H4 (cell line): ENCODE measurements at regions not wholly inside any gene's neighbourhood (a gene's known extent, or its start where the extent isn't known, plus 50 kb on each side); places are given as distances from the start of the nearest gene placed in this dataset.
"Not testable (repeated sequence)": the region's sequence is repeated elsewhere in the genome, so short reads cannot be mapped to it uniquely, and the experiment has no call there.

ENCODE experiments used
- DNase-seq: peaks from one replicate; pipeline ENCODE4 v3.0.0-alpha.2; 2015; ENCODE audit warnings: low spot score

DNA sequence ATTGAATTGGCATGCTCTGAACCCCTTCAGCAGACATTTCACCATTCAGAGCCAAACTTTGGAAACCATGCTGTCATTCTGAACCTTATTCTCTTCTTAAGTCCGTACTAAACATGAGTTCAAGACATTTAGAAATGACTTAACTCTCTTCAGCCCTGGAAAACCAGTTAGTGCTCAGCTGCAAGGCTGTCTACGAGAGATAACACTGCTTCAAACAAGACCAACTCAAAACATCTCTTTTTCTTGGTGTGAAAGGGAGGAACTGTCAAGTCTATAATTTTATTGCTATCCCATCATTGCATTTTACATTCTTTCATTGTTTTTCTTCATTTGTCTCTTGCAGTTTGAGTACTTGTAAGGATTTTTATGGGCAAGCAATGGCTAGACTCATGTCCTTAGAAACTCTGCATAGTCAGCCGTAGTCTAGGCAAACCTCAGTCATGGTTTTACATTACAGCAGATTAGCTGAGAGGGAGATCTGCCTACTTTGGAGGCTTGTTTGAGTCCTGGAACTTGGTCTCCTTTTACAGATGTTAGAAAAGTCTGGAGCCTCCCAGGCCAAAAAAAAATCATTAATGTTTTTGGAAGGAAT lies 120.6 kb upstream of the JADE1 start:
- no peak for DNase-seq

DNA sequence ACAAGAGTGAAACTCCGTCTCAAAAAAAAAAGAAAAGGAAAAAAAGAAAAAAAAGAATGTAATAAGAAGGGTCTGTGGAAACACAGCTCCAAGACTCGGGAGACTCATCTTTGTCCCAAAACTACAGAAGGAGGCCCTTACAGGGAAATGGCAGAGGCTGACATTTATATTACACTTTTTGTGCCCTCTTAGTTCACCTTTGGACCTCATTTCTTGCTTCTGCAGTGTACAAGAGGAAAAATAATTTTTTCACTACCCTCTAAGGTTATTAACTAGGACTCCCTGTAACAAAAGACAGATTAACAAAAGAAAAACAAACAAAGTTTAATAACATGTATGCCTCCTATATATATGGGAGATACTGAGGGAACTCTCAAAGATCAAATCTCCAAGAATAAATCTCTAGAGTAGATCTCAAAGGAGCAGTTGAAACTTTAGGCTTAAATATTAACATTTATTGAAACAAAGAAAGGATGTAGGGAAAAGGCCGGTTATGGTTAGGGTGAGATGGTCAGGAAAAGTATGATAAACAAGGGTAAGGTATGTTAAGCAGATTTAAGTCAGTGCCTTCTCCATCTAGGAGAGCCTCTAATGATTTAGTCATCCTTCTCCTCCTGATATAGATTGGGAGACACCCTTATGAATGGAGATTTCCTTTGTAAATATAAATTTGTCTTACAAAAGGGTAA lies 121.3 kb upstream of the JADE1 start:
- DNase-seq = no peak

DNA sequence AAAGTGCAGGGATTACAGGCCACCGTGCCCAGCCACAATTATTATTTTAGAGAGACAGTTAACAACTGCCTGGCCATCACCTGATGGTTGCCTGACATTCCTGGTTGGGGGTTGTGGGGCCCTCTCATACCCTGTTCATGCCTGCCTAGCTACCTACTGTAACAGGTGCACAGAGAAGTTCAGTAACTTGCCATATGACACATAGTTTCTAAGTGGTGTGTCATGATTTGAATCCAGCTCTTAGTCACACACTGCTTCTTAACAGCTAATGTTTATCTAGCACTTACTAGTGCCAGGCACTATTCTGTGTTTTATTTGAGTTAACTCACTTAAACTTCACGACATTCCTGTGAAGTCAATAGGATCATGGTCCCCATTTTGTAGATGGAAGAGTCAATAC lies 122.7 kb upstream of the JADE1 start:
- no peak for DNase-seq

DNA sequence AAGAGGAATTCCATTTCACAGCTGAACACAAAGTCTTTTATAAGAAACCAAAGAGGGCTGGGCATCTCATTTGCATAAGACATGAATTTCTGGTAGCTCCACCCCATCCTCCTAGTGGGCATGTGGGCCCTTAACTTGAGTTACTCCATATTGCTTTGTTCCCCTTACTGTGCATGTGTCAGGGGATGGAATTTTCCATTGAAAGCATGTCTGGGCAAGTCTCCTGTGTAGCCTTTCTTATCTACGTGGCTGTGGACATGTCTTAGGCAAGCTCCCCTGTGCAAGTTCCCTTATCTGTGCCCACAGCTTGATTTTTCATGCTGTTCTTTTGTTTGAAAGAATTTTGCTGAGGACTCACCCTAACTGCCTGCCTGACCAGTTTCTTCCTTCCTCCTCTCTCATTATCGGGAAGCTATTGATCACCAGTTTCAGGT lies 123.5 kb upstream of the JADE1 start:
- no peak for DNase-seq

DNA sequence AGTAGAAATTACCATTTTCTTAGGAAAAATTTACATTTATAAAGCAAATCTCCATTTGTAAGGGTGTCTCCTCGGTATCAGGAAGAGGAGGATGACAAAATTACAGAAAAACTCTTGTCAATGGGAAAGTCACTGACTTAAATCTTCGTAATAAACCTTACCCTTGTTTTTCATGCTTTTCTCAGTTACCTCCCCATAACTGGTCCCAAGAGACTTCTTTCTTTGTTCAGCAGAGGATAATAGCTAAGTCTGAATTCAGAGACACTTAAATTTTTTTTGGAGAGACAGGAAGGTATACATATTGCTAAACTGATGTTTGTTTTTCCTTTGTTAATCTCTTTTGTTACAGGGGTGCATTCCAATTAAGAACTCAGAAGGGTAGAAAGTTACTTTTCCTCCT lies 125.5 kb upstream of the JADE1 start:
- DNase-seq = no peak

DNA sequence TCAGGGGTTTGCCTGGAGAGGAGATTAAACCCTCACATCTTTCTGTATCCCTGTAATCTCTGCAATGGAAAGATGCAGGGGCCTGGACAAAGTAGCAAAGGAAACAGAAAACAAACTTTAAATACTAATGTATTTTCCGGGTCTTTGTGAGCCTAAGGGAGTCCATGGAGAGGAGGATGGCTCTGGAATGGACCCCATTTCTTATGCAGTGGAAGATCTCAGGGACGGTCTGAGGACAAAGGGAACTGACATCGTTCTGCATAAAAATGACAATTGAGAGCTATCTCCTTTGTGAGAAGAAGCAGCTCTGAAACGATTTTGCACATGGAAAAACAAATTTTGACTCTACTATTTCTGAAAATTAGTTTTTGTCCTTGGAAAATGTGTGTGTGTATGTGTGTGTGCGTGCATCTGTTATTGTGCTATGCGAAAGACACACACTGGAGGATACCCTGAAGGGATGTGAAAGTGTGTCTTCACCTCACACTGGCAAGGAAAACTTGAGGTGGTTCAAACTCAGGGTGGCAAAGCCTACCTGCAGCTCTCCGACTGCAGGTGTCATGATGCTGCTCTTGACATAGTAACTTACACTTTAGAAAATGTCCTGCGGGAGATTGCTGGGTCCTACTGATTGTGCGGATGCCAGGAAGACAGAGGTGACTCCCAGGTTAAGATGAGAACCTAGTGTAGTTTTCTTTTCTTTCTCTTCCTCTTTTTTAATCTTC lies 126.4 kb upstream of the JADE1 start:
- DNase-seq = no peak

DNA sequence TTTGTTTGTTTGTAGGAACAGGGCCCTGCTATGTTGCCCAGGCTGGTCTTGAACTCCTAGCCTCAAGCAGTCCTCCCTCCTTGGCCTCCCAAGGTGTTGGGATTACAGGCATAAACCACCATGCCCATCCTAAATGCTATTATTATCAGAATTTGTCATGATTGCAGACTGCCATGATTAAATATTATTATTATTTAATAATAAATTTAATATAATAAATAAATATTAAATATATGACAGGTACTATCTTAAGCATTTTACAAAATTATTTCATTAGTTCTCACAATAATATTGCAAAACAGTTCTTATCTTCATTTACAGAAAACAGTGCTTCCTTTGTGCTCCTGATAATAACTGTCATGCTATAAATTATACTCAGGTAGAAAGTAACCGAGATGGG lies 133.4 kb upstream of the JADE1 start:
- DNase-seq = no peak

DNA sequence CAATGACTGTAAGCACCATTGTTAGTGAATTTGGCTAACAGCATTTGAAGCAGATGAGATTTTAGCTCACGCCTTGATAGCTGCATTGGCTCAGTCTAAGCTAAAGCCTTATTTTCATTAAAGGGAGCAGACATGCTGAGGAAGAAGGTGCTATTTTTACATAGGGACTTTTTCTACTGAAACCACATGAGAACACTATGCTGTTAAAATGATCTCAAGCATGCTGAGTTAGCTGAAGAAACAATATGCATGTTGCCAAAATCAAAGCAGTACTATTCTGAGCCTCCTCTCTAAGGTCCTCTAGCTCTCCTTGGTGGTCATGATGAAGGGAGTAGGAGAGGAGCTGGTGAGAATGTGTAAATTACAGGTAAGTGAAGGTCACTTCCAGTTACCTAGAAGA lies 134.4 kb upstream of the JADE1 start:
- DNase-seq = no peak

DNA sequence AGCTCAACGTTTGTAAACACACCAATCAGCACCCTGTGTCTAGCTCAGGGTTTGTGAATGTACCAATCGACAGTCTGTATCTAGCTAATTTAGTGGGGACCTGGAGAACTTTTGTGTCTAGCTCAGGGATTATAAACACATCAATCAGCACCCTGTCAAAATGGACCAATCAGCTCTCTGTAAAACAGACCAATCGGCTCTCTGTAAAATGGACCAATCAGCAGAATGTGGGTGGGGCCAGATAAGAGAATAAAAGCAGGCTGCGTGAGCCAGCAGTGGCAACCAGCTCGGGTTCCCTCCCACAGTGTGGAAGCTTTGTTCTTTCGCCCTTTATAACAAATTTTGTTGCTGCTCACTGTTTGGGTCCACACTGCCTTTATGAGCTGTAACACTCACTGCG lies 136.3 kb upstream of the JADE1 start:
- DNase-seq = not testable (repeated sequence)

DNA sequence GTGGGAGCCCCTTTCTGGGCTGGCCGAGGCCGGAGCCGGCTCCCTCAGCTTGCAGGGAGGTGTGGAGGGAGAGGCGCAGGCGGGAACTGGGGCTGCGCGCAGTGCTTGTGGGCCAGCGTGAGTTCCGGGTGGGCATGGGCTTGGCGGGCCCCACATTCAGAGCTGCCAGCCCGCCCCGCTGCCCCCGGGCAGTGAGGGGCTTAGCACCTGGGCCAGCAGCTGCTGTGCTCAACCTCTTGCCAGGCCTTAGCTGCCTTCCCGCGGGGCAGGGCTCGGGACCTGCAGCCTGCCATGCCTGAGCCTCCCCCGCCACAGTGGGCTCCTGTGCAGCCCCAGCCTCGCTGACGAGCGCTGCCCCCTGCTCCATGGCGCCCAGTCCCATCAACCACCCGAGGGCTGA lies 136.9 kb upstream of the JADE1 start:
- DNase-seq = not testable (repeated sequence)

DNA sequence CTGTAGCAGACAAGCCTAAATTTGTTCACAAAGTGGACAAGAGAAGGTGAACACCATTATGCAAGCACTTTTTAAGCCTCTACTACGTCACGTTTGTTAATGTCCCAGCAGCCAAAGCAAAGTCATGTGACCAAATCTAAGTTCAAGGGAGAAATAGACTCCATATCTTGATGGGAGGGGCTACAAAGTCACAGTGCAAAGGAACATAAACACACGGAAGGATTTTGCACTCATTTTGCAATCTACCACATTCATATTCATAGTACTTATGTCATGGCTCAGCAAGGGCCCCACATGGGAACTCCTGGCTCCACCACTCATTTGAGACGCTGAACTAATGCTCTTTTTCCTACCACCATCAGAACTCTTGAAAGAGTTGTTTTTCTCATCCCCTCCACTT lies 139.0 kb upstream of the JADE1 start:
- no peak for DNase-seq

DNA sequence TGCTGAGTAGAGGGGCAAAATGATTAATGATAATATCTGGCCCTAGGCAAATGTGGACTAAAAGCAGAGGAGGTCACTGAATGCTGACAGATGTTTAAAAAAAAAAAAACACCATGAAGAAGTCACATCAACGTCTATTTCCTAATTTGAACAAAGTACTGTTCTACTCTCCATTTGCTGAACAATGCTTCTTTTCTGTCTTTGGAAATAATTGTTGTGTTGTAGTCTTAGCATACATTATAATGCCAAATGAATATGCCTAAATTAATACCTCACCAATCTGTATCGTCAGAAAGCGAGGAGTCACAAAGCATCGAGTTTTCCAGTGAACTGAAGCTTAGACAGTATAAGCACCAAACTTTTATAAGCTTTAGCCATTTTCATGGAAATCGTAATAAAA lies 140.9 kb upstream of the JADE1 start:
- no peak for DNase-seq

DNA sequence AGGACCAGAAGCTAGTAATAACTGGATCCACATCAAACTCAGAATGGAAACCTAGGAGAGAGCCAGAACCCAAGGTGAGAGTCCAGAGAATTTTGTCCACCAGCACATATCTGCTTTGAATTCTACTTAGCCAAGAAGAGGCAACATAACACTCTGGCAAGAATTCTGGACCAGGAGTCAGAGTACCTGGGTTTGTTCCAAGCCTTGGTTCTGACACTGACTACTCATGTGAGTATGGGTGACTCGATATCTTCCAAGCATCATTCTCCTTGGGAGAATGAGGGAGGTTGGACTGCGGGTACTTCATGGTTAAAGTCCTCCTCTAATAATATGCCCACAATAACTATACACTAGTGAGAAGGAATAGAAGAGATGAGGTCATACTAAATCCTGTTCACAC lies 144.0 kb upstream of the JADE1 start:
- DNase-seq = no peak

DNA sequence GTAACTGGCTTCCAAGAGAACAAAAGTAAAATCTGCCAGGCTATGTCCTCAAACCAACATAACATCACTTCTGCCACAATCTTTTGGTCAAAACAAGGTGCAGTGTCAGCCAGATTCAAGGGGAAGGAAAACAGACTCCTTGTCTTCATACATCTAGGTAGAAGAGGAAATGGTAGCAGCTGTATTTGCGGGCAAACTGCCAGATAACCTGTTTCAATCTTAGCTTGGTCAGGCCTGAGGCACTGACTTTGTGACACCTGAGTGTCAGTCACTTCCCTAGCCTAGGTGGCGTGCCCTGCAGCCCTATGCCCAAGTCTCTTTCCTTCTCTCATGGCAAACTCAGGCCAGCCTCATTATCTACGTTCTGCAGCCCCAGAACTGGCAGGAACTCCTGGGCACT lies 146.2 kb upstream of the JADE1 start:
- no peak for DNase-seq

DNA sequence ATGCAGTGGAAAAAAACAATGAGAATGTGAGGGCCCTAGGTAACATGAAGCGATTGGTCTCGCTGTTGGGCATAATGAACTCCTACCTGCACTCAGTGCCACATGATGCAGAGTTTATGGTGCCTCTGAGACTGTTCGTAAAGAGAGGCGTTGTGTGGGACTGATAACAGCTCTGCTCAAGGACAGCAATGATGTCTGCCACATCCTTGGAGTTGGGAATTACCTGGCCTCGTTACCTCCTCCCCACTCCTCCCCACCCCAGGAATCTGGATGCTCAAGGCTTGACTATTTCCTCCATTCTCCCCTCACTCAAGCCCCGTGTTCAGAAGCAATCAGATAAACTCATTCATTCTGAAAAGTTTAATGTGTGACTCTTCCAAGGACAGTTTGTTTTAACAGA lies 148.0 kb upstream of the JADE1 start:
- DNase-seq = no peak

DNA sequence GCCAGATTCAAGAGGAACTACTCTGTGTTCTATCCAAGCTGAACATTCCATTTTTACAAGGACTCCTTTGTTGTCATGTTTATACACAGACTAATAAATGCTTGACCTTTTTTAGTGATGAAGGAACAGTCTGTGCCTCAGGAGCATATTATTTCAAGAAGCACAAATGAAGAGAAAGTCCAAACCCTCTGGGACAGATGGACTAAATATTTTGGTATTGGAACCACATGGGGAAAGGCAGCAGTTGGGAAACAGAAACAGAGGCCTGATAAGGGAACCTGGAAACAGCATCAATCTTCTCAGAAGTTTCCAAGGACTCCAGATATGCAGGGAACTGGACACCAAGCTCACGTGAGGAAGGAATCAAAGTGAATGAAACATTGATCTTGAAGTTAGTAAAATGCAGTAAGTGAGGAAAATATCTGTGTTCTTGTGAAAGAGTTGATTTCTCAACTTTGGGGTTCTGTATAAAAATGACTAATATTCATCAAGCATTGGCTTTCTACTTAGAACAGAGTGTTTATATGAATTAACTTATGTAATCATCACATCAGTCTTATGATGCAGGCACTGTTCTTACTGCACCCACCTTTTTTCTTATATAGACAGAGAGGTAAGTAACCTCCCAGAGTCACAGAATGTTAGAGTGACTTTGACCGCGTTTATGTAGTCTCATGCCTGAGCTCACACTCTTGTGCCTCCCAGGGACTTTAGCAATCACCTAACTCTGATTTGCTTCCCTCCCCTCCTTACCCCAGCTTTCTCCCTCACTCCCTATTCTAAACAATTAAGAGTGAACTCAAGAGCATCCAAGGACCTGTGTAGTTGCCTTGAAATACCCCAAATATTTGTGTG lies 148.9 kb upstream of the JADE1 start:
- DNase-seq = no peak

DNA sequence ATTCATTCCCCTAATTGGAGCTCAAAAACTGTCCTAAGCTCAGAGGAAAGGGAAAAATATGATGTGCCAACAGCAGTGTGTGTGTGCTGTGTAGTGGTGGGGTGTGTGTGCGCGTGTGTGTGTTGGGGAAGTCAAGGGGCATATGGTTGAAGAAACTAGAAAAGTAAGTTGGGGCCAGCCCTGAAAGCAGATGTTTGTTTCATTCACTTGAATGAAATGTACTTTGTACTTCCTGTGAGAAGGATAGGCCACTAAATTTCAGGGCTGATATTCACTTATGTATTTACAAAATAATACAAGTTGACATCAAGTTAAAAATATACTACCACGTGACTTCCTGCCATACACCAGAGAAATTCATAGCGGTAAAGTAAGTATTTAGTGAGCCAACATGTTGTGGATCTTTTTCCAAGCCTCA lies 151.3 kb upstream of the JADE1 start:
- no peak for DNase-seq

DNA sequence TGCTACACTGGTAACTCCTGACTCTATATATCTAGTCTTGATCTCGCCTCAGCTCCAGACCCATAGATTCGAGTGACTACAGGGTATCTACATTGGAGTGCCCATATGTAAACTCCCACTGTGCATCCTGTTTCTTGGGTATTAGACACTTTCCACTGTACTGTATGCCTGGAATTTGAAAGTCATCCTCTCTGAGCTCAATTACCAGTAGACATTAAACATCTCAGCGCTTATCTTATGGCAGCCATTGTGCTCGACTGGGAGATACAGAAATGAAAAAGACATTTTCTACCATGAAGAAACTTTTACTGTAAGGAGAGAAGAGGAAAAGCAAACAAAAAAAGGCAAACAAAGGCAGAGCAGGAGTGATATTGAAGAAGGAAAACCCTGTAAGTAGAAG lies 151.9 kb upstream of the JADE1 start:
- DNase-seq = no peak

DNA sequence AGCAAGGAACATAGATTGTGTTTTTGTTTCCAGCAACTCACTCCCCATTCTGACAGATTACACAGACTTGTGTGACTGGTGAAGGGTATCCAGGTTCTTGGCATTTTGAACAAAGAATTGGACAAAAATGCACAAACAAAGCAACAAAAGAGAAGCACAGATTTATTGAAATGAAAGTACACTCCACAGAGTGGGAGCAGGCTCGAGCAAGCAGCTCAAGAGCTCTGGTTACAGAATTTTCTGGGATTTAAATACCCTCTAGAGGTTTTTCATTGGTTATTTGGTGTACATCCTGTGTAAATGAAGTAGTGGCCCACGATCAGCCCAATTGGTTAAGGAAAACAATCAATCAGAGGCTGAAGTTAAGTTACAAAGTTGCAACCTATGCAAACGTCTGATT lies 155.0 kb upstream of the JADE1 start:
- DNase-seq = no peak

DNA sequence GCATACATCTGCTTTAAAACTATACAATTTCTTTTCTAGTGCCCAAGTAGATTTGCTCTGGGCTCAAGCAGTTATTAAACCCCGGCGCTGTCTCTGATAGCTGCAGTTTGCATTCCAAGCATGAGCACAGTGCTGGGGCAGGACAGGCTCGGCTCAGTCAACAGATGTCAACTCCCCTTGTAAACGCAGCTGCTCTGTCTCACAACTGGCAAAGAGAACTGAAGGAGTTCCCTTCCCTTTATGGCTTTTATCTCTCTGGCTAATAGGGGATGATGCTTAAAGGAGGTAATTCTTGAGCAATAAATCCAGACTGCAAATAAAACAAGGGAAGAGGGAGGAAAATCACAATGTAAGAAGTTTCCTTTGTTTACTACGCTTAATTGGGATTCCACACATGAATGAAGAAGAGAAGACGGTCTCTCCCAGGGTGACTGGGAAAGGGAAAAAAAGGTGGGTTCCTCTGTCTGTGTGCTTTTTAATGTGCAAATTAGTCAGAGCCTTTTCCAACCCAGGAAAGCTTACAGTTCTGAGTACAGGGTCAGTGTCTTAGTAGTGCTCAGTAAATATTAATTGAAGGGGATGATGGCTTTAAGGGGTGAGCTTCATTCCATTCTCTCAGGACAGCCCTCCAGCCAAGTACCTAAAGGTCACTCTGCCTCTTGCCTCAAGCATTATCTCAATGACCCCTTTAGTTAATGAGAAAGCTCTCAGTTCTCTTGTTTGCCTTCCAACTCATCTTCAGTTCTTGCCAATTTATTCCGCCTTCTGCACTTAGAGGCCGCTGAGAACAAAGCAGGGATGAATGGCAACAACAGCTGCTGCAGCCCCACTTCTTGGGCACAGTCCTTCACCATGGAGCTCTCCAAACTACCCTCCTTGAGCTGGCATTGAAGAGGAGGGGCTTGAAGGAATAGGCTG lies 155.7 kb upstream of the JADE1 start:
- no peak for DNase-seq

DNA sequence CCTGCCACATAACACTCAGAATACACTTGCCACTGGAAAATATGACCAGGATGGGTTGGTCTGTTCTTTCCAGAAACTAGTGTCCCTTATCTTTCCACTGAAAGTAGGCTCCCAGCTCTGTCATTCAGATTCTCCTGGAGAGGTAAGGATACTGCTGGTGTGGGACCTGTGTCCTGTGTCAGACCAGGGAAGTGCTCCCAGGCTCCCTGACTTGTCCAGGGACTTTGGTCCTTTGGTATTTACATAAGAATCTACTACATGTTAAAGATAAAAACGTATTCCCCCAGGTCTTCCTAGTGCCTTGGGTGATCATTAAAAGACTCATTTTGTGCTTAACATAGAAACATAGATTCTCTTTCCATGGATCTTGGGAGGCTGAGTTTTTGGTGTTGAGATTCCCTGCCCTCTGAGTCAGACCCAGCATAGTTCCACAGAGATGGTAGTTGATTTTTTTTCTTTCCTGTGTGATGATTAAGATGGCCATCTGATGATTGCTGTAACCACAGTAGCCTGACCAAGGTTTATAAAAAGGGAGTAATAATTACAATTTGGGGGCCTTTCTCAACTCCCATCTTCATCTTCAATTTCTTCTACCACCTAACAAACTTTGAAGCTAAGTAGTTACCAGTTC lies 159.8 kb upstream of the JADE1 start:
- DNase-seq = no peak
